ENCODE measurements at regions not wholly inside any gene's neighbourhood (a gene's known extent, or its start where the extent isn't known, plus 50 kb on each side); places are given as distances from the start of the nearest gene placed in this dataset.

GRCh38 chr17:70772761-70773160 is 603.4 kb downstream of the KCNJ2 start:
- no peak for DNase-seq

GRCh38 chr17:70773258-70773657 is 603.9 kb downstream of the KCNJ2 start:
- no peak for TF ChIP-seq CTCF (IDR thresholded peaks at IDR 0.05; ENCODE audit: borderline replicate concordance)

More at GRCh38 chr17:70772761-70773160, 603.4 kb downstream of the KCNJ2 start:
- TF ChIP-seq CTCF (IDR thresholded peaks at IDR 0.05; ENCODE audit: borderline replicate concordance) = no peak
- H3K4me3 ChIP-seq = no peak overlapping the region
- no peaks in the 10 kb centered on the region for H3K9me3 ChIP-seq (replicated peaks)
- intact Hi-C loops (cut with micrococcal nuclease) = no loop called here
- H3K4me1 ChIP-seq = no peaks in the 10 kb centered on the region
- no peak overlapping the region for H3K27ac ChIP-seq (replicated peaks)
- H3K36me3 ChIP-seq = no peaks in the 10 kb centered on the region
- no peaks in the 10 kb centered on the region for H3K27me3 ChIP-seq (ENCODE audit: low read depth)

GRCh38 chr17:70774339-70775117 is 605.2 kb downstream of the KCNJ2 start:
- TF ChIP-seq CTCF (IDR thresholded peaks at IDR 0.05; ENCODE audit: borderline replicate concordance) = no peak
- no peaks in the 10 kb centered on the region for H3K9me3 ChIP-seq (replicated peaks)
- intact Hi-C loops (cut with micrococcal nuclease) = no loop called here

More at GRCh38 chr17:70773258-70773657, 603.9 kb downstream of the KCNJ2 start:
- Histone ChIP-seq H3K27me3 (ENCODE audit: low read depth) (no peaks in the 10 kb centered on the region), H3K9me3 (replicated peaks) (no peaks in the 10 kb centered on the region), H3K4me3 (no peak overlapping the region), H3K27ac (replicated peaks) (no peak overlapping the region), H3K4me1 (no peaks in the 10 kb centered on the region), H3K36me3 (no peaks in the 10 kb centered on the region)
- intact Hi-C loops (cut with micrococcal nuclease) = no loop called here
- no peak for DNase-seq

GRCh38 chr17:70775679-70776078 is 606.3 kb downstream of the KCNJ2 start:
- no peaks in the 10 kb centered on the region for H3K4me1 ChIP-seq
- TF ChIP-seq CTCF (IDR thresholded peaks at IDR 0.05; ENCODE audit: borderline replicate concordance) = no peak
- H3K27me3 ChIP-seq (ENCODE audit: low read depth) = no peaks in the 10 kb centered on the region
- no peak for DNase-seq
- H3K27ac ChIP-seq (replicated peaks) = no peak overlapping the region
- H3K4me3 ChIP-seq = no peak overlapping the region
- H3K36me3 ChIP-seq = no peaks in the 10 kb centered on the region
- intact Hi-C loops (cut with micrococcal nuclease) = no loop called here
- no peaks in the 10 kb centered on the region for H3K9me3 ChIP-seq (replicated peaks)

More at GRCh38 chr17:70774339-70775117, 605.2 kb downstream of the KCNJ2 start:
- Histone ChIP-seq H3K4me3 (no peak overlapping the region), H3K4me1 (no peaks in the 10 kb centered on the region), H3K27me3 (ENCODE audit: low read depth) (no peaks in the 10 kb centered on the region), H3K27ac (replicated peaks) (no peak overlapping the region), H3K36me3 (no peaks in the 10 kb centered on the region)
- DNase-seq = no peak

GRCh38 chr17:70776441-70776840 is 607.1 kb downstream of the KCNJ2 start:
- H3K4me1 ChIP-seq = no peaks in the 10 kb centered on the region
- intact Hi-C loops (cut with micrococcal nuclease) = no loop called here
- DNase-seq = no peak

More at GRCh38 chr17:70776441-70776840, 607.1 kb downstream of the KCNJ2 start:
- no peaks in the 10 kb centered on the region for H3K9me3 ChIP-seq (replicated peaks)
- no peak for TF ChIP-seq CTCF (IDR thresholded peaks at IDR 0.05; ENCODE audit: borderline replicate concordance)
- H3K27ac ChIP-seq (replicated peaks) = no peak overlapping the region
- H3K27me3 ChIP-seq (ENCODE audit: low read depth) = no peaks in the 10 kb centered on the region
- H3K36me3 ChIP-seq = no peaks in the 10 kb centered on the region
- H3K4me3 ChIP-seq = no peak overlapping the region
